GM12872 (cell line): ENCODE measurements at regions not wholly inside any gene's neighbourhood (a gene's known extent, or its start where the extent isn't known, plus 50 kb on each side); places are given as distances from the start of the nearest gene placed in this dataset.

Source experiments
- CTCF ChIP-seq: IDR thresholded peaks from 3 replicates; pipeline ENCODE4 v1.5.1; 2011; ENCODE audit warnings: low read depth, mild to moderate bottlenecking, low read length, moderate library complexity; ENCODE audit not compliant: insufficient read depth

GRCh38 chr16:87185983-87186382 is 131.2 kb downstream of the C16orf95 start:
- TF ChIP-seq CTCF = no peak

GRCh38 chr16:87186446-87186845 is 130.7 kb downstream of the C16orf95 start:
- no peak for TF ChIP-seq CTCF

GRCh38 chr16:87186876-87187533 is 130.2 kb downstream of the C16orf95 start:
- TF ChIP-seq CTCF = no peak

GRCh38 chr16:87188104-87188503 is 129.1 kb downstream of the C16orf95 start:
- no peak for TF ChIP-seq CTCF

- TF ChIP-seq CTCF = no peak
These were observed 127.8 kb downstream of the C16orf95 start for GRCh38 chr16:87189426-87189825.

- no peak for TF ChIP-seq CTCF
These were observed 126.6 kb downstream of the C16orf95 start for GRCh38 chr16:87190288-87191230.

- no peak for TF ChIP-seq CTCF
These were observed 124.6 kb downstream of the C16orf95 start for GRCh38 chr16:87192452-87193073.
